A673 (cell line): ENCODE measurements at regions not wholly inside any gene's neighbourhood (a gene's known extent, or its start where the extent isn't known, plus 50 kb on each side); places are given as distances from the start of the nearest gene placed in this dataset.

Experiments
- CTCF ChIP-seq: fragments of 300-800, 200-600 bp; sonication (generic); conservative IDR thresholded peaks from 2 replicates; pipeline ENCODE4 v1.5.1; 2017; ENCODE audit warnings: low read depth, mild to moderate bottlenecking, antibody characterized with exemption, low read length, moderate library complexity, mixed read lengths
- EZH2 ChIP-seq: fragments of 200-600 bp; sonication (generic); IDR thresholded peaks from 2 replicates; pipeline ENCODE4 v1.6.1; 2017; ENCODE audit warnings: borderline replicate concordance, low read depth, mild to moderate bottlenecking, mixed read lengths, antibody characterized with exemption, low read length; ENCODE audit not compliant: poor library complexity, severe bottlenecking

- TF ChIP-seq EZH2: no peak
- TF ChIP-seq CTCF: no peak
Observed at GRCh38 chr4:157886645-157887044, 286.2 kb downstream of the GASK1B start.
